Kidney epithelial cell (primary cell): ENCODE measurements at regions not wholly inside any gene's neighbourhood (a gene's known extent, or its start where the extent isn't known, plus 50 kb on each side); places are given as distances from the start of the nearest gene placed in this dataset.

Experiments
- DNase-seq: peaks from one replicate; pipeline ENCODE4 v3.0.0-alpha.2; 2010; ENCODE audit warnings: low read depth
- H3K27me3 ChIP-seq: 2 replicates; pipeline ENCODE4 v1.6.0; 2011; ENCODE audit warnings: low read length; ENCODE audit not compliant: control insufficient read depth, insufficient read depth
- H3K36me3 ChIP-seq: 2 replicates; pipeline ENCODE4 v1.5.1; 2011; ENCODE audit warnings: low read length; ENCODE audit not compliant: control insufficient read depth, insufficient read depth
- H3K4me3 ChIP-seq: 2 replicates; pipeline ENCODE4 v1.5.1; 2011; ENCODE audit warnings: low read depth, mild to moderate bottlenecking, control low read depth, low read length
- TF ChIP-seq, protein P1 (sequence below): IDR thresholded peaks from 2 replicates; pipeline ENCODE4 v1.5.1; 2011; ENCODE audit warnings: mild to moderate bottlenecking, moderate library complexity, low read length, control low read depth, inconsistent platforms; ENCODE audit not compliant: insufficient read depth, poor library complexity, severe bottlenecking

DNA sequence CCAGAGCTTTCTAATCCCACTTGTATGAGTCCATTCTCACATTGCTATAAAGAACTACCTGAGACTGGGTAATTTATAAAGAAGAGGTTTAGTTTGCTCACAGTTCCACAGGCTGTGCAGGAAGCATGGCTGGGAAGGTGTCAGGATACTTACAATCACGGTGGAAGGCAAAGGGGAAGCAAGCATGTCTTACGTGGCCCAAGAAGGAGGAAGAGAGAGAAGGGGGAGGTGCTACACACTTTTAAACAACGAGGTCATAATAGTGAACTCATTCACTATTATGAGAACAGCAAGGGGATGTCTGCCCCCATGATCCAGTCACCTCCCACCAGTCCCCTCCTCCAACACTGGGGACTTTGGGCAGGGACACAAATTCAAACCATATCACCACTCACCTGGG, 67.8 kb downstream of the TTC32 start:
- no peak overlapping the region for H3K4me3 ChIP-seq
- TF ChIP-seq, protein P1, sequence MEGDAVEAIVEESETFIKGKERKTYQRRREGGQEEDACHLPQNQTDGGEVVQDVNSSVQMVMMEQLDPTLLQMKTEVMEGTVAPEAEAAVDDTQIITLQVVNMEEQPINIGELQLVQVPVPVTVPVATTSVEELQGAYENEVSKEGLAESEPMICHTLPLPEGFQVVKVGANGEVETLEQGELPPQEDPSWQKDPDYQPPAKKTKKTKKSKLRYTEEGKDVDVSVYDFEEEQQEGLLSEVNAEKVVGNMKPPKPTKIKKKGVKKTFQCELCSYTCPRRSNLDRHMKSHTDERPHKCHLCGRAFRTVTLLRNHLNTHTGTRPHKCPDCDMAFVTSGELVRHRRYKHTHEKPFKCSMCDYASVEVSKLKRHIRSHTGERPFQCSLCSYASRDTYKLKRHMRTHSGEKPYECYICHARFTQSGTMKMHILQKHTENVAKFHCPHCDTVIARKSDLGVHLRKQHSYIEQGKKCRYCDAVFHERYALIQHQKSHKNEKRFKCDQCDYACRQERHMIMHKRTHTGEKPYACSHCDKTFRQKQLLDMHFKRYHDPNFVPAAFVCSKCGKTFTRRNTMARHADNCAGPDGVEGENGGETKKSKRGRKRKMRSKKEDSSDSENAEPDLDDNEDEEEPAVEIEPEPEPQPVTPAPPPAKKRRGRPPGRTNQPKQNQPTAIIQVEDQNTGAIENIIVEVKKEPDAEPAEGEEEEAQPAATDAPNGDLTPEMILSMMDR = no peak
- no peaks in the 10 kb centered on the region for H3K36me3 ChIP-seq
- DNase-seq = no peak
- H3K27me3 ChIP-seq = no peaks in the 10 kb centered on the region

DNA sequence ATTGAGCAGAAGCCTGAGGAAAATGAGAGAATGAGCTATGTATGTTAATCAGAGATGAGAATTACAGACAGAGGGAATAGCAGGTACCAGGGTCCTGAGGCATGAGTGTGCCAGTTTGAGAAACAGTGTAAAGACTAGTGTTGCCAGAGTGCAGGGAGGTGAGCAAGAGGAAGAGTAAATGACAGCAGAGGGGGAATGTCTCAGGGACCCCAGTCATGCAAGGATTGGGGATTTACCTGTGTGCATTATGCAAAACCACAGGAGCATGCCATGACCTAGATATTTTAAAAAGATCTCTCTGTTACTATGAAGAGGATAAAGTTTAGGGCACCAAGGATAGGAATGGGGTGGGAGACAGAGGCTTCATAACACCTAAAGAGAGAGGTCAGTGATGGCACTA, 72.1 kb downstream of the TTC32 start:
- no peaks in the 10 kb centered on the region for H3K36me3 ChIP-seq
- H3K27me3 ChIP-seq = no peaks in the 10 kb centered on the region
- DNase-seq = no peak
- TF ChIP-seq, protein P1 = no peak
- no peak overlapping the region for H3K4me3 ChIP-seq

DNA sequence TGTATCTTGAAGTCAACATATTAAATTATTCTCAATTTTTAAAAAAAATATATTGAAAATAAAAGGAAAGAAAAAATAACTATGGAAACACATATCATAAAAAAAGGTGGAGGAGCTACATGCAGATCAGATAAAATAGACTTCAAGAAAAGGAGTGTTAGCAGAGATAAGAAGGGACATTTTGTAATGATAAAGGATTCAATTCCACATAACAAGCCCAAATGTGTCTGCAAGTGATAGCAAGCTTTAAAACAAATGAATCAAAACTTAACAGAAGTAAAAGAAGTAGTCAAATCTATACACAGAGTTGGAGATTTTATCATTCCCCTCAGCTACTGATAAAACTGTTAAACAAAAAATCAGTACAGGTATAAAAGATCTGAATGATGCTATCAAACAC, 74.9 kb downstream of the TTC32 start:
- Histone ChIP-seq H3K27me3 (no peaks in the 10 kb centered on the region), H3K36me3 (no peaks in the 10 kb centered on the region), H3K4me3 (no peak overlapping the region)
- TF ChIP-seq, protein P1 = no peak
- no peak for DNase-seq

DNA sequence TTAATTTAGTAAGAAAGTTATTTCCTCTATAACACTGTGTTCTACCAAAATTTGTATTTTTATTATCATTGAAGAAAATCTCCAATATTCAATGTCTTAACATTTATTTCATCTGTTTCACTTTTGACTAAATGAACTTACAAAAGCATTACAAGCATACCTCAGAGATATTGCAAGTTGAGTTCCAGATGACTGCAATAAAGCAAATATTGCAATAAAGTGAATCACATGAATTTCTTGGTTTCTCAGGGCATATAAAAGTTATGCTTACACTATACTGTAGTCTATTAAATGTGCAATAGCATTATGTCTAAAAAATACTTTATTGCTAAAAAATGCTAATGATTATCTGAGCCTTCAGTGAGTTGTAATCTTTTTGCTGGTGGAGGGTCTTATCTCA, 78.3 kb downstream of the TTC32 start:
- TF ChIP-seq, protein P1 = no peak
- H3K27me3 ChIP-seq = no peaks in the 10 kb centered on the region
- DNase-seq = no peak
- no peak overlapping the region for H3K4me3 ChIP-seq
- no peaks in the 10 kb centered on the region for H3K36me3 ChIP-seq

DNA sequence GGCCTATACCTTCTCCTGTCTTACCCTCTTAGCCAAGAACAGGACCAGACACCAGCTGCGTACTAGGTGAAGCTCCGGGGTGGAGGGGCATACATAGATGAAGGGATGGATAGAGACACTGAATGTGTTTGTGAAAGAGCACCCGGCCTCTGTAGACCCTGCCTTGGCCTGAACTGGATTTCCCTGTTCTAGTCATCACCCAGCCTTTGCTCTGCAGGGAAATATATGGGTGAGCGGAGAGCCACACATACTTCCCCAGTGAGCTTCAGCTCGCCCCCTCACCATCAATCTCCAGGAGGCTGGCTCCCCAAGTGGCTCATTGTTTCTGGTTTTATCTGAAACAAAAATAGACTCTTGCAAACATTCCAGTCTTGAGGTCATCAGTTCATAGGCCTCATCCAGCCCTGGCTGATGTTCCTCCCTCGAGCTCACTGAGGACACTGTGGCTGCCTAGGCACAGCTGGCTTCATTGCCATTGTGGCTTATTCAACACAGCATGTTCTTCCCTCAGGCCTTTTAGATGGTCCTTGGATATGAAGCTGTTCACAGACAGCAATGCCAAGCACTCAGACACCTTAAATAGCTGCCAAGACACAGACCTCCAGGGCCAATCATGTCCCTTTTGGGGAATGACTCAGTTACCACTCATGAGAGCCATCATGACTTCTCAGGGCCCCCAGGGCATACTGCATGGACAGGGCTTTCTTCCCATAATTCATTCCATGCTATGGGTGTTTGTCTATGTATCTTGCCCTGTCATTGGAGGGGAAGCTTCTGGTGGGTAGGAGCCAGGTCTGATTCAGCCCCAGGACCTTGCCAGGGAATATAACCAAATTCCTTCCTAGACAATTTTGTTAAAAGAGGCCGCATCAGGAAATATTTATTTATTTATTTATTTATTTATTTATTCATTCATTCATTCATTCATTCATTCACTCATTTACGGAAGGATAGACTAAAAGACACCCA, 82.4 kb downstream of the TTC32 start:
- TF ChIP-seq, protein P1 = no peak
- DNase-seq = peak; percentile 62
- no peaks in the 10 kb centered on the region for H3K36me3 ChIP-seq
- H3K4me3 ChIP-seq = no peak overlapping the region
- H3K27me3 ChIP-seq = no peaks in the 10 kb centered on the region

DNA sequence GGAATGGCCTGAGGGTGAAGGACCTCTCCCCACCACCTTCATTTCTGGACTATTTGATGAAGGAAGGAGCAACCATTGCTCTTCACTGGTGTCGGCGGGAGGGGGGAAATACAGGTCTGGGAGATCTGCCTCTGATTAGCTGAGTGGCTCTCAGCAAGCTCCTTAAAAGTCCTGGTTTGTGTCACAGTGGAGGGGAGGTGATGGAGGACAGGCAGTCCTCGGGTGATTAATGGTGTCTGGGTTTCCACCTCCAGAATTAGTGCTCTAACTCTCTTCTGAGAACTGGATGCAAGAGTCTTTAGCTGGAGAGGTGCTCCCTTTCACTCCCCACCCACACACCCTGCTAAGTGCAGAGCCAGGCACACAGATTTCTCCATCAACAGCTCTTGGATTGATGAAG, 83.2 kb downstream of the TTC32 start:
- Histone ChIP-seq H3K27me3 (no peaks in the 10 kb centered on the region), H3K4me3 (no peak overlapping the region), H3K36me3 (no peaks in the 10 kb centered on the region)
- TF ChIP-seq, protein P1 = no peak
- DNase-seq = no peak
